GM12892 (cell line): ENCODE measurements at regions not wholly inside any gene's neighbourhood (a gene's known extent, or its start where the extent isn't known, plus 50 kb on each side); places are given as distances from the start of the nearest gene placed in this dataset.

Experiments used
- POLR2A ChIP-seq: IDR thresholded peaks from 2 replicates; pipeline ENCODE4 v1.6.1; 2011; ENCODE audit warnings: low read depth, low read length, control low read depth
- POLR2AphosphoS5 ChIP-seq: IDR thresholded peaks from 2 replicates; pipeline ENCODE4 v1.6.1; 2011; ENCODE audit warnings: low read depth, low read length, control low read depth

GRCh38 chr14:42014301-42014700, 407.6 kb downstream of the LRFN5 start:
- TF ChIP-seq POLR2AphosphoS5 = no peak
- TF ChIP-seq POLR2A = no peak
